ENCODE measurements at regions not wholly inside any gene's neighbourhood (a gene's known extent, or its start where the extent isn't known, plus 50 kb on each side); places are given as distances from the start of the nearest gene placed in this dataset.

DNA sequence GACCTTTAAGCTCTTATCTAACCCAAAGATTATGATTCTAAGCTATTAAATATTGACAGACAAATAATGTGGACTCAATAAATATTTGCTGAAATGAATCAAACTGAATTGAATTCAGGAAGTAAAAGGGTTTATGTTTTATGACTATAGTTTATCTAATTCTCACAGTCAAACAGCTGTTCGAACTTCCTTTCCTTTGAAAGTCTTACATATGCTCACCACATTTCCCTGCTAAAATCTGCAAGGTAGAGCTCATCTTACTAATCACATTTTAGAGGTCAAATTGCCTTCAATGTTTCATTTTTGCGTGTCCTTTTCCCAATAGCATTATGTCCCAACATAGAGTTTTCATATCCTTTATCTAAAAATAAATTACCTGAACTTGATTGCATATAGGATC is 154.9 kb upstream of the PPP1R3A start:
- CTCF ChIA-PET = interaction anchor here (0.6 kb wide), 1 partner anchor 495 kb away, joined by 3 read pairs; no protein-coding TSS in a partner anchor
- Histone ChIP-seq H3K27ac (ENCODE audit: low read depth in 2 of 2, low read length in 1 of 2) (no peak overlapping the region), H3K36me3 (replicated peaks in 1 of 2; ENCODE audit: control insufficient read depth in 1 of 2, insufficient read depth in 2 of 2, low read length in 1 of 2) (no peaks in the 10 kb centered on the region)

DNA sequence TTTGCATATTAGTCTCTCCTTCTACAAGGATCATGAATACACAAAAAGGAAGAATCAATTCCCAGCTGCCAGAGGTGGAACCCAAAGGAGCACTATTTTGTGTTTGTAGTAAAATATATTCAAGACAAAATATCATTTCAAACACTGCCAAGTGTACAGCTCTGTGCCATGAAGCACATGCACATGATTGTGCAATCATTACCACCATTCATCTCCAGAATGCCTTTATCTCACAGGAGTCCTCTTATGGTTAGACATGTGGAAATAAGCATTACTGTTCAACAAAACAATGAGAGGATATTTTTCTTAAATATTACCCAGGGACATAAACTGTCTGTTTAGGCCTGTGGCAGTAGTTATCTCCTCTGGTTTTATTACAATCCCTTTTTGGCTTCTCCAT is 151.4 kb upstream of the PPP1R3A start:
- no peak overlapping the region for H3K9ac ChIP-seq
- ChIA-PET CTCF (no interaction called here), POLR2A (no interaction called here)
- H3K36me3 ChIP-seq (replicated peaks in 1 of 2; ENCODE audit: control insufficient read depth in 1 of 2, insufficient read depth in 2 of 2, low read length in 1 of 2) = no peaks in the 10 kb centered on the region
- H3K4me3 ChIP-seq (ENCODE audit: low read depth in 2 of 2, low read length in 1 of 2) = no peak overlapping the region
- no peaks in the 10 kb centered on the region for H3K9me2 ChIP-seq
- H4K20me1 ChIP-seq (ENCODE audit: insufficient read depth) = no peaks in the 10 kb centered on the region
- H3K4me1 ChIP-seq (ENCODE audit: control insufficient read depth in 1 of 2, insufficient read depth in 2 of 2, low read depth in 1 of 2, low read length in 1 of 2) = no peaks in the 10 kb centered on the region
- H3K27me3 ChIP-seq (ENCODE audit: insufficient read depth) = peaks cover 37% of the 10 kb centered on the region; the same call in 1 of the 2 replicates
- DNase-seq = no peak
- no peak overlapping the region for H3K27ac ChIP-seq (ENCODE audit: low read depth in 2 of 2, low read length in 1 of 2)
- H3K4me2 ChIP-seq = no peak overlapping the region
- H3F3A ChIP-seq (replicated peaks; ENCODE audit: insufficient read depth) = no peaks in the 10 kb centered on the region
- no peaks in the 10 kb centered on the region for H3K79me2 ChIP-seq (ENCODE audit: insufficient read depth)
- H3K9me3 ChIP-seq = no peaks in the 10 kb centered on the region
- no peak overlapping the region for H2AFZ ChIP-seq (ENCODE audit: low read depth)
- TF ChIP-seq, protein P1, sequence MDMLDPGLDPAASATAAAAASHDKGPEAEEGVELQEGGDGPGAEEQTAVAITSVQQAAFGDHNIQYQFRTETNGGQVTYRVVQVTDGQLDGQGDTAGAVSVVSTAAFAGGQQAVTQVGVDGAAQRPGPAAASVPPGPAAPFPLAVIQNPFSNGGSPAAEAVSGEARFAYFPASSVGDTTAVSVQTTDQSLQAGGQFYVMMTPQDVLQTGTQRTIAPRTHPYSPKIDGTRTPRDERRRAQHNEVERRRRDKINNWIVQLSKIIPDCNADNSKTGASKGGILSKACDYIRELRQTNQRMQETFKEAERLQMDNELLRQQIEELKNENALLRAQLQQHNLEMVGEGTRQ (IDR thresholded peaks at IDR 0.05; ENCODE audit: borderline replicate concordance, low read depth, low read length) = no peak
- TF ChIP-seq POLR2AphosphoS5 (IDR thresholded peaks at IDR 0.05; ENCODE audit: low read depth, low read length) (no peak), NRF1 (IDR thresholded peaks at IDR 0.05; ENCODE audit: low read depth, low read length) (no peak), RFX5 (IDR thresholded peaks at IDR 0.05; ENCODE audit: low read length) (no peak), CHD2 (IDR thresholded peaks at IDR 0.05; ENCODE audit: low read length, partially characterized antibody) (no peak), FOSL2 (IDR thresholded peaks at IDR 0.05; ENCODE audit: borderline replicate concordance, low read depth) (no peak), RCOR1 (IDR thresholded peaks at IDR 0.05; ENCODE audit: low read length) (no peak), GABPA (IDR thresholded peaks at IDR 0.05; ENCODE audit: low read depth) (no peak), YY1 (IDR thresholded peaks at IDR 0.05; ENCODE audit: low read depth) (no peak), FOXJ3 (CRISPR knock-in tag; IDR thresholded peaks at IDR 0.05) (no peak), TCF12 (IDR thresholded peaks at IDR 0.05) (no peak), FOXM1 (IDR thresholded peaks at IDR 0.05; ENCODE audit: low read depth) (no peak), SMC3 (IDR thresholded peaks at IDR 0.05; ENCODE audit: low read depth, low read length) (no peak)
- TF ChIP-seq, protein P2, sequence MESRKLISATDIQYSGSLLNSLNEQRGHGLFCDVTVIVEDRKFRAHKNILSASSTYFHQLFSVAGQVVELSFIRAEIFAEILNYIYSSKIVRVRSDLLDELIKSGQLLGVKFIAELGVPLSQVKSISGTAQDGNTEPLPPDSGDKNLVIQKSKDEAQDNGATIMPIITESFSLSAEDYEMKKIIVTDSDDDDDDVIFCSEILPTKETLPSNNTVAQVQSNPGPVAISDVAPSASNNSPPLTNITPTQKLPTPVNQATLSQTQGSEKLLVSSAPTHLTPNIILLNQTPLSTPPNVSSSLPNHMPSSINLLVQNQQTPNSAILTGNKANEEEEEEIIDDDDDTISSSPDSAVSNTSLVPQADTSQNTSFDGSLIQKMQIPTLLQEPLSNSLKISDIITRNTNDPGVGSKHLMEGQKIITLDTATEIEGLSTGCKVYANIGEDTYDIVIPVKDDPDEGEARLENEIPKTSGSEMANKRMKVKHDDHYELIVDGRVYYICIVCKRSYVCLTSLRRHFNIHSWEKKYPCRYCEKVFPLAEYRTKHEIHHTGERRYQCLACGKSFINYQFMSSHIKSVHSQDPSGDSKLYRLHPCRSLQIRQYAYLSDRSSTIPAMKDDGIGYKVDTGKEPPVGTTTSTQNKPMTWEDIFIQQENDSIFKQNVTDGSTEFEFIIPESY (IDR thresholded peaks at IDR 0.05; ENCODE audit: borderline replicate concordance, low read depth) = no peak
- TF ChIP-seq, protein P3, sequence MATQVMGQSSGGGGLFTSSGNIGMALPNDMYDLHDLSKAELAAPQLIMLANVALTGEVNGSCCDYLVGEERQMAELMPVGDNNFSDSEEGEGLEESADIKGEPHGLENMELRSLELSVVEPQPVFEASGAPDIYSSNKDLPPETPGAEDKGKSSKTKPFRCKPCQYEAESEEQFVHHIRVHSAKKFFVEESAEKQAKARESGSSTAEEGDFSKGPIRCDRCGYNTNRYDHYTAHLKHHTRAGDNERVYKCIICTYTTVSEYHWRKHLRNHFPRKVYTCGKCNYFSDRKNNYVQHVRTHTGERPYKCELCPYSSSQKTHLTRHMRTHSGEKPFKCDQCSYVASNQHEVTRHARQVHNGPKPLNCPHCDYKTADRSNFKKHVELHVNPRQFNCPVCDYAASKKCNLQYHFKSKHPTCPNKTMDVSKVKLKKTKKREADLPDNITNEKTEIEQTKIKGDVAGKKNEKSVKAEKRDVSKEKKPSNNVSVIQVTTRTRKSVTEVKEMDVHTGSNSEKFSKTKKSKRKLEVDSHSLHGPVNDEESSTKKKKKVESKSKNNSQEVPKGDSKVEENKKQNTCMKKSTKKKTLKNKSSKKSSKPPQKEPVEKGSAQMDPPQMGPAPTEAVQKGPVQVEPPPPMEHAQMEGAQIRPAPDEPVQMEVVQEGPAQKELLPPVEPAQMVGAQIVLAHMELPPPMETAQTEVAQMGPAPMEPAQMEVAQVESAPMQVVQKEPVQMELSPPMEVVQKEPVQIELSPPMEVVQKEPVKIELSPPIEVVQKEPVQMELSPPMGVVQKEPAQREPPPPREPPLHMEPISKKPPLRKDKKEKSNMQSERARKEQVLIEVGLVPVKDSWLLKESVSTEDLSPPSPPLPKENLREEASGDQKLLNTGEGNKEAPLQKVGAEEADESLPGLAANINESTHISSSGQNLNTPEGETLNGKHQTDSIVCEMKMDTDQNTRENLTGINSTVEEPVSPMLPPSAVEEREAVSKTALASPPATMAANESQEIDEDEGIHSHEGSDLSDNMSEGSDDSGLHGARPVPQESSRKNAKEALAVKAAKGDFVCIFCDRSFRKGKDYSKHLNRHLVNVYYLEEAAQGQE (IDR thresholded peaks at IDR 0.05; ENCODE audit: low read depth, low read length) = no peak
- TF ChIP-seq, protein P4, sequence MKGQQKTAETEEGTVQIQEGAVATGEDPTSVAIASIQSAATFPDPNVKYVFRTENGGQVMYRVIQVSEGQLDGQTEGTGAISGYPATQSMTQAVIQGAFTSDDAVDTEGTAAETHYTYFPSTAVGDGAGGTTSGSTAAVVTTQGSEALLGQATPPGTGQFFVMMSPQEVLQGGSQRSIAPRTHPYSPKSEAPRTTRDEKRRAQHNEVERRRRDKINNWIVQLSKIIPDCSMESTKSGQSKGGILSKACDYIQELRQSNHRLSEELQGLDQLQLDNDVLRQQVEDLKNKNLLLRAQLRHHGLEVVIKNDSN (IDR thresholded peaks at IDR 0.05; ENCODE audit: borderline replicate concordance, low read depth) = no peak

More for the DNA sequence above, 154.9 kb upstream of the PPP1R3A start:
- Histone ChIP-seq H3K4me1 (ENCODE audit: control insufficient read depth in 1 of 2, insufficient read depth in 2 of 2, low read depth in 1 of 2, low read length in 1 of 2) (no peaks in the 10 kb centered on the region), H4K20me1 (ENCODE audit: insufficient read depth) (no peaks in the 10 kb centered on the region), H3F3A (replicated peaks; ENCODE audit: insufficient read depth) (no peaks in the 10 kb centered on the region), H3K27me3 (ENCODE audit: insufficient read depth) (peaks cover 55% of the 10 kb centered on the region), H3K9me2 (no peaks in the 10 kb centered on the region), H3K79me2 (ENCODE audit: insufficient read depth) (no peaks in the 10 kb centered on the region), H3K9me3 (no peaks in the 10 kb centered on the region), H2AFZ (ENCODE audit: low read depth) (no peak overlapping the region), H3K4me2 (no peak overlapping the region), H3K9ac (no peak overlapping the region), H3K4me3 (ENCODE audit: low read depth in 2 of 2, low read length in 1 of 2) (no peak overlapping the region)
- no peak for DNase-seq
- POLR2A ChIA-PET = no interaction called here
- TF ChIP-seq EP300 (IDR thresholded peaks at IDR 0.05; ENCODE audit: borderline replicate concordance in 1 of 2, low read depth in 1 of 2, low read length in 1 of 2) = no peak
- TF ChIP-seq FOSL2 (IDR thresholded peaks at IDR 0.05; ENCODE audit: borderline replicate concordance, low read depth) = no peak
- no peak for TF ChIP-seq RAD21 (IDR thresholded peaks at IDR 0.05; ENCODE audit: low read length)
- no peak for TF ChIP-seq GABPA (IDR thresholded peaks at IDR 0.05; ENCODE audit: low read depth)
- TF ChIP-seq, protein P5, sequence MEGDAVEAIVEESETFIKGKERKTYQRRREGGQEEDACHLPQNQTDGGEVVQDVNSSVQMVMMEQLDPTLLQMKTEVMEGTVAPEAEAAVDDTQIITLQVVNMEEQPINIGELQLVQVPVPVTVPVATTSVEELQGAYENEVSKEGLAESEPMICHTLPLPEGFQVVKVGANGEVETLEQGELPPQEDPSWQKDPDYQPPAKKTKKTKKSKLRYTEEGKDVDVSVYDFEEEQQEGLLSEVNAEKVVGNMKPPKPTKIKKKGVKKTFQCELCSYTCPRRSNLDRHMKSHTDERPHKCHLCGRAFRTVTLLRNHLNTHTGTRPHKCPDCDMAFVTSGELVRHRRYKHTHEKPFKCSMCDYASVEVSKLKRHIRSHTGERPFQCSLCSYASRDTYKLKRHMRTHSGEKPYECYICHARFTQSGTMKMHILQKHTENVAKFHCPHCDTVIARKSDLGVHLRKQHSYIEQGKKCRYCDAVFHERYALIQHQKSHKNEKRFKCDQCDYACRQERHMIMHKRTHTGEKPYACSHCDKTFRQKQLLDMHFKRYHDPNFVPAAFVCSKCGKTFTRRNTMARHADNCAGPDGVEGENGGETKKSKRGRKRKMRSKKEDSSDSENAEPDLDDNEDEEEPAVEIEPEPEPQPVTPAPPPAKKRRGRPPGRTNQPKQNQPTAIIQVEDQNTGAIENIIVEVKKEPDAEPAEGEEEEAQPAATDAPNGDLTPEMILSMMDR (IDR thresholded peaks at IDR 0.05) = no peak
- TF ChIP-seq TAF1 (IDR thresholded peaks at IDR 0.05; ENCODE audit: borderline replicate concordance, low read depth, low read length) = no peak
- under 1% methylated on average over 2 of the region's 2 CpGs for WGBS (ENCODE audit: low lambda C conversion rate)

Data from SK-N-SH (cell line).